Ovary (tissue), 7 donors: ENCODE measurements at regions not wholly inside any gene's neighbourhood (a gene's known extent, or its start where the extent isn't known, plus 50 kb on each side); places are given as distances from the start of the nearest gene placed in this dataset.

Experiments used
- DNase-seq, 5 donors: peaks; one replicate each; pipeline ENCODE4 v3.0.0-alpha.2; 2019 to 2020
- H3K27ac ChIP-seq, 2 donors: fragments of 200-600 bp; one replicate each; pipeline versions ENCODE4 v1.5.1 to v1.8.0; 2019 to 2022
- H3K27me3 ChIP-seq: fragments of 200-600 bp; one replicate; pipeline ENCODE4 v1.8.0; 2022
- H3K36me3 ChIP-seq: fragments of 200-600 bp; sonication (generic); one replicate; pipeline ENCODE4 v1.5.1; 2019
- H3K4me1 ChIP-seq: one replicate; pipeline ENCODE4 v1.8.1; 2013; ENCODE audit warnings: mild to moderate bottlenecking, moderate library complexity; ENCODE audit not compliant: insufficient read depth
- H3K4me3 ChIP-seq: fragments of 200-600 bp; sonication (generic); one replicate; pipeline ENCODE4 v1.5.1; 2017
- H3K9me3 ChIP-seq, 2 donors: fragments of 200-600 bp in 1 of 2; sonication (generic) in 1 of 2; one replicate each; pipeline versions ENCODE4 v1.5.1 to v1.8.1; 2013 to 2019; ENCODE audit warnings: mild to moderate bottlenecking in 1 of 2, moderate library complexity in 1 of 2
- EP300 ChIP-seq: sonication (generic); formaldehyde crosslinking; IDR thresholded peaks from one replicate; pipeline ENCODE4 v1.6.1; 2017; ENCODE audit warnings: antibody characterized with exemption
- POLR2A ChIP-seq: fragments of 450-650 bp; IDR thresholded peaks from one replicate; pipeline ENCODE4 v1.6.1; 2017; ENCODE audit warnings: antibody characterized with exemption, mild to moderate bottlenecking, moderate library complexity
- WGBS, 3 donors: extraction: QIAGEN DNeasy Blood & Tissue Kit in 1 of 3; methylation state at CpG; one replicate each; pipeline versions ENCODE4 v1.1.5 to v1.1.7; 2013 to 2017; 5-methylcytosine and 5-hydroxymethylcytosine counted together
- intact Hi-C, 4 donors: fragments of 100-400 bp; cut with DNase I; formaldehyde crosslinking; loops; one replicate each; pipeline versions ENCODE4 v1.11.0 to v1.15.1; 2022 to 2023
- TF ChIP-seq, protein P1 (sequence below), 3 donors: fragments of 450-650 bp in 2 of 3; fragments of 200-600 bp in 1 of 3; IDR thresholded peaks; one replicate each; pipeline versions ENCODE4 v1.5.1 to v1.8.0; 2016 to 2022; ENCODE audit warnings: antibody characterized with exemption in 3 of 3, mild to moderate bottlenecking in 1 of 3
- donor health status: DM: no; HTN: no; CAD: no; lungs with moderate emphysema.
- donor health status: DM: no; HTN: no; CAD: no.
- donor health status: Bipolar disorder and iron deficiency.
- donor health status: DM: no; HTN: no; CAD: no.
- donor health status: DM: yes; HTN: yes; CAD: no.

DNA sequence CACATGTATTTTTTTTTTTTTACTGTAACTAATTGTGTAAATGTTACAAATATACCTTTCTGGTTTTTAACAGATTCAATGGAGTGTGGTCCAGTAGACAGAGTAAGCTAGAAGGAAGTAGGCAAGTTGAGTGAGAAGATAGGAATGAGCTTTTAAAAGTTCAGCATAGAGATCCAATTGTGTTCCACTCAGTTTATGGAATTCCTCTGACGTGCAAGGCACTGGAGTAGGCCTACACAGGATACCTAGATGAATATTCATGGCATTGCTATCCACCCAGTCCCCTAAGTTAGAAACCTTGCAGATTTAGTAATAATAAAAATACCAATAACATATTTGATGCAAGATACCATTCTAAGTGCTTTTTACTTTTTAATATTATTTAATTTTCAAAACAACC lies 225.6 kb upstream of the ARID2 start:
- H3K27me3 ChIP-seq = no peaks in the 10 kb centered on the region
- DNase-seq = no peak
- H3K36me3 ChIP-seq = no peaks in the 10 kb centered on the region
- no peaks in the 10 kb centered on the region for H3K4me1 ChIP-seq
- 81 to 91% (median 91%) methylated on average over 1 of the region's 1 CpG for WGBS, 3 donors
- intact Hi-C loops = no loop called here
- H3K4me3 ChIP-seq = no peak overlapping the region
- TF ChIP-seq, protein P1, sequence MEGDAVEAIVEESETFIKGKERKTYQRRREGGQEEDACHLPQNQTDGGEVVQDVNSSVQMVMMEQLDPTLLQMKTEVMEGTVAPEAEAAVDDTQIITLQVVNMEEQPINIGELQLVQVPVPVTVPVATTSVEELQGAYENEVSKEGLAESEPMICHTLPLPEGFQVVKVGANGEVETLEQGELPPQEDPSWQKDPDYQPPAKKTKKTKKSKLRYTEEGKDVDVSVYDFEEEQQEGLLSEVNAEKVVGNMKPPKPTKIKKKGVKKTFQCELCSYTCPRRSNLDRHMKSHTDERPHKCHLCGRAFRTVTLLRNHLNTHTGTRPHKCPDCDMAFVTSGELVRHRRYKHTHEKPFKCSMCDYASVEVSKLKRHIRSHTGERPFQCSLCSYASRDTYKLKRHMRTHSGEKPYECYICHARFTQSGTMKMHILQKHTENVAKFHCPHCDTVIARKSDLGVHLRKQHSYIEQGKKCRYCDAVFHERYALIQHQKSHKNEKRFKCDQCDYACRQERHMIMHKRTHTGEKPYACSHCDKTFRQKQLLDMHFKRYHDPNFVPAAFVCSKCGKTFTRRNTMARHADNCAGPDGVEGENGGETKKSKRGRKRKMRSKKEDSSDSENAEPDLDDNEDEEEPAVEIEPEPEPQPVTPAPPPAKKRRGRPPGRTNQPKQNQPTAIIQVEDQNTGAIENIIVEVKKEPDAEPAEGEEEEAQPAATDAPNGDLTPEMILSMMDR (IDR thresholded peaks at IDR 0.05) = no peak
- TF ChIP-seq POLR2A (no peak), EP300 (no peak)
- no peak overlapping the region for H3K27ac ChIP-seq
- no peaks in the 10 kb centered on the region for H3K9me3 ChIP-seq

DNA sequence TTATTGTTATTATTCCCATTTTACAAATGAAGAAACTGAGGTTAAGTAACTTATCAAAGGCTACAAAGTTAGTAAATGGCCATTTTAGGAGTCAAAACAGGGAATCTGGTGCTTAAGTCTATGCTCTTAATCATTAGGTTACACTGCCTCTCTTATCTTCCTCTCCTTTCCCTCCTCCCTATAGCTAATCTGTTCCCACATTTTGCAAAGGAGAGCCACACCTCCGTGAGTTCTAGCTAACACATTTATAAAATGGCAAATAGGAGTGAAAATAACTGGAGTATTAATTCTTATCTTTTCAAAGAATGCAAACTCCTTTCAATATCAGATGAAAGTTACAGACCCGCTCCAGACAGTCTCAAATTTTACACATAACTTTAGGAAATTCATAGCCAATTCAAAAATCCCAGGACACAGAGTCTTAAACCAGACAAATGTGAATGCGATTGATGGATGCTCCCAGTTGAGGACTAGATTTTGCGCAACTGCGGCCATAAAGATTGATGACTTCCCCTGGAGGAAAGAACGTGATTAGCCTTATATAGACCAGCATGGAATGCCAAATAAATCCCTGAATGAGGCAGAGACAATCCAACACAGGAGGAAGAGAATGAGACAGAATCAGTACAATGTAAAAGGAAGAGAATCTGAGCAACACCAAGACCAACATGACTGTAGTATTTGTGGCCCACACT lies 225.0 kb upstream of the ARID2 start:
- Histone ChIP-seq H3K27ac (no peak overlapping the region), H3K9me3 (no peaks in the 10 kb centered on the region), H3K4me1 (no peaks in the 10 kb centered on the region), H3K36me3 (no peaks in the 10 kb centered on the region), H3K4me3 (no peak overlapping the region), H3K27me3 (no peaks in the 10 kb centered on the region)
- intact Hi-C loops = no loop called here
- 67 to 85% (median 85%) methylated on average over 6 of the region's 6 CpGs for WGBS, 3 donors
- DNase-seq = no peak
- TF ChIP-seq EP300 = no peak
- TF ChIP-seq, protein P1 (IDR thresholded peaks at IDR 0.05) = no peak
- no peak for TF ChIP-seq POLR2A

DNA sequence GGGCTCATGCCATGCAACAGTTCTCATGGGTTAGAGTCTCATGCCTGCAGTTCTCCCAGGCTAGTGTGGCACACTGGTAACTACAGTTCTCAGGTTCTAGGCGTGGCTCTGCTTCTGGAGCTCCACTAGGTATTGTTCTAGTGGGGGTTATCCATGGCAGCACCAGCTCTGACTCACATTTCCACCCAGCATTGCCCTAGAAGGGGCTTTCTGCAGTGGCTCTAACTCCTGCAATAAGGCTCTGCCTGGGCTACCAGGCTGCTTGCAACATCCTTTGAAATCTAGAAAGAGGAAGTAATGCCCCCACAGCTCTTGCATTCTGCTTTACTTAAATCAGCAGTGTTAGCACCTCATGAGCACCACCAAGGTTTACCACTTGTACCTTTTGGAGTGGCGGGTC lies 220.3 kb upstream of the ARID2 start:
- no peak for DNase-seq
- TF ChIP-seq, protein P1 (IDR thresholded peaks at IDR 0.05) = no peak
- TF ChIP-seq EP300 (no peak), POLR2A (no peak)
- no peak overlapping the region for H3K4me3 ChIP-seq
- intact Hi-C loops = no loop called here
- H3K9me3 ChIP-seq = no peaks in the 10 kb centered on the region
- no peak overlapping the region for H3K27ac ChIP-seq
- H3K4me1 ChIP-seq = no peaks in the 10 kb centered on the region
- WGBS, 3 donors = 93 to 95% (median 94%) methylated on average over 2 of the region's 2 CpGs
- no peaks in the 10 kb centered on the region for H3K27me3 ChIP-seq
- H3K36me3 ChIP-seq = no peaks in the 10 kb centered on the region

DNA sequence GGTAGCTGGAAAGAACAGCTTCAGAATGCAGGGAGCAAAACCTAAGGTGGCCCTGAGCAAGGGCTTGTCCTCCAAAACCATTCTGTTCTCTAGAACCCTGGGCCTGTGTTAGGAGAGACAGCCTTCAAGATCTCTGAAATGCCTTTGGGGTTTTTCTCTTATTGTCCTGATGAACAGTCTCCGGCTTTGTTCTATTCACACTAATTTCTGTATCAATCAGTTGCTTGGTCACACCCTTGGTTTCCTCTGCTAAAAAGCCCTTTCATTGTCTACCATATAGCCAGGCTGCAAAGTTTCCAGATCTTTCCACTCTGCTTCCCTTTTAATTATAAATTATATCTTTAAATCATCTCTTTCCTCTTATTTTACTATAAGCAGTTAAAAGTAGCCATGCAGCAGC lies 219.9 kb upstream of the ARID2 start:
- no peak for DNase-seq
- H3K4me1 ChIP-seq = no peaks in the 10 kb centered on the region
- no peaks in the 10 kb centered on the region for H3K27me3 ChIP-seq
- WGBS, 3 donors = 81 to 96% (median 96%) methylated on average over 1 of the region's 1 CpG
- TF ChIP-seq, protein P1 (IDR thresholded peaks at IDR 0.05) = no peak
- no peak for TF ChIP-seq POLR2A
- intact Hi-C loops = no loop called here
- H3K4me3 ChIP-seq = no peak overlapping the region
- H3K27ac ChIP-seq = no peak overlapping the region
- no peaks in the 10 kb centered on the region for H3K9me3 ChIP-seq
- H3K36me3 ChIP-seq = no peaks in the 10 kb centered on the region
